ENCODE measurements at regions not wholly inside any gene's neighbourhood (a gene's known extent, or its start where the extent isn't known, plus 50 kb on each side); places are given as distances from the start of the nearest gene placed in this dataset.

DNA sequence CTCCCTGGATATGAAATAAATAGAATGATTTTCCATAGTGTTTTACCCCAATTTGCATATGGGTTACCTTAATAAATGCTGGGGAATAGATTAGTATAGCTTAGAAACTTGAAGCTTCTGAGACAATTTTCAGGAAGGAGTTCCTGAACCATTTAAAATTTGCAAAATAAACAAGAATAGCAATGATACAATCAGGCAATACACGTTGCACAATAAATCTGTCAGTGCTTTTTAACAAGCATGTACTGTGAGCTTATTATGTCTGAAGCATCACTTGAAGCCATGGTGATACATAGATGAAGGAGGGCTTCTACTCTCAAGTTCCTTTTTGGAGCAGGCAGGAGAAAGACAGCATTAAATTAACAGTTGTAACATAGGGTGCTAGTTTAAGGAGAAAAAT lies 84.2 kb upstream of the WDFY3 start:
- no peak overlapping the region for H2AK5ac ChIP-seq (ENCODE audit: insufficient read length, low read length)
- Mint-ChIP-seq H3K4me3 (no peak overlapping the region), H3K27me3 (ENCODE audit: low read depth) (no peaks in the 10 kb centered on the region), H3K9me3 (peaks cover 0 to 2% of the 10 kb centered on the region in 2 experiments; a peak in 1 of 5 replicates), H3K36me3 (ENCODE audit: insufficient read depth in 1 of 3, low read depth in 3 of 3) (no peaks in the 10 kb centered on the region), H3K4me1 (no peaks in the 10 kb centered on the region), H3K27ac (no peak overlapping the region)
- no peak overlapping the region for H3K14ac ChIP-seq (ENCODE audit: insufficient read depth, low read length)
- no peak overlapping the region for H4K8ac ChIP-seq (replicated peaks; ENCODE audit: insufficient read length, low read depth, low read length)
- H4K91ac ChIP-seq (ENCODE audit: insufficient read length, low read depth, low read length) = no peak overlapping the region
- DNase-seq = no peak
- no peaks in the 10 kb centered on the region for H3K27me3 ChIP-seq (ENCODE audit: insufficient read depth, low read length)
- H3K4me2 ChIP-seq (ENCODE audit: insufficient read depth, insufficient read length, low read length) = no peak overlapping the region
- H3K27ac ChIP-seq (ENCODE audit: insufficient read length, low read depth, low read length) = no peak overlapping the region
- no peak overlapping the region for H3K23ac ChIP-seq (ENCODE audit: insufficient read length, low read depth, low read length)
- H3K9ac ChIP-seq (ENCODE audit: extremely low read depth, insufficient read length, low read length) = no peak overlapping the region
- H3K79me2 ChIP-seq (ENCODE audit: insufficient read depth, low read length) = no peaks in the 10 kb centered on the region
- H2BK5ac ChIP-seq (ENCODE audit: insufficient read length, low read length) = no peak overlapping the region
- no CpG with 5 or more reads among the region's 1 CpG for WGBS (ENCODE audit: extremely low coverage, insufficient read length, low lambda C conversion rate)
- H2BK20ac ChIP-seq (ENCODE audit: low read depth, low read length, poor library complexity, severe bottlenecking) = no peak overlapping the region
- no peak overlapping the region for H4K5ac ChIP-seq (ENCODE audit: insufficient read length, low read depth, low read length)
- no peaks in the 10 kb centered on the region for H3K9me3 ChIP-seq (ENCODE audit: control insufficient read depth, low read depth, low read length)
- no peaks in the 10 kb centered on the region for H3K4me1 ChIP-seq (ENCODE audit: insufficient read depth, low read length)
- H2BK120ac ChIP-seq (ENCODE audit: low read depth, low read length, poor library complexity, severe bottlenecking) = no peak overlapping the region
- H2AFZ ChIP-seq (ENCODE audit: low read length) = no peak overlapping the region
- H4K20me1 ChIP-seq (ENCODE audit: control insufficient read depth, insufficient read depth, insufficient read length) = no peaks in the 10 kb centered on the region
- no peak overlapping the region for H3T11ph ChIP-seq (ENCODE audit: low read length)
- H3K18ac ChIP-seq (ENCODE audit: insufficient read length, low read depth, low read length) = no peak overlapping the region
- no peak overlapping the region for H2BK15ac ChIP-seq (ENCODE audit: low read depth, low read length)
- no peak overlapping the region for H2BK12ac ChIP-seq (ENCODE audit: insufficient read length, low read depth, low read length)
- no peak overlapping the region for H3K56ac ChIP-seq (ENCODE audit: insufficient read length, low read depth, low read length)
- TF ChIP-seq, protein P1, sequence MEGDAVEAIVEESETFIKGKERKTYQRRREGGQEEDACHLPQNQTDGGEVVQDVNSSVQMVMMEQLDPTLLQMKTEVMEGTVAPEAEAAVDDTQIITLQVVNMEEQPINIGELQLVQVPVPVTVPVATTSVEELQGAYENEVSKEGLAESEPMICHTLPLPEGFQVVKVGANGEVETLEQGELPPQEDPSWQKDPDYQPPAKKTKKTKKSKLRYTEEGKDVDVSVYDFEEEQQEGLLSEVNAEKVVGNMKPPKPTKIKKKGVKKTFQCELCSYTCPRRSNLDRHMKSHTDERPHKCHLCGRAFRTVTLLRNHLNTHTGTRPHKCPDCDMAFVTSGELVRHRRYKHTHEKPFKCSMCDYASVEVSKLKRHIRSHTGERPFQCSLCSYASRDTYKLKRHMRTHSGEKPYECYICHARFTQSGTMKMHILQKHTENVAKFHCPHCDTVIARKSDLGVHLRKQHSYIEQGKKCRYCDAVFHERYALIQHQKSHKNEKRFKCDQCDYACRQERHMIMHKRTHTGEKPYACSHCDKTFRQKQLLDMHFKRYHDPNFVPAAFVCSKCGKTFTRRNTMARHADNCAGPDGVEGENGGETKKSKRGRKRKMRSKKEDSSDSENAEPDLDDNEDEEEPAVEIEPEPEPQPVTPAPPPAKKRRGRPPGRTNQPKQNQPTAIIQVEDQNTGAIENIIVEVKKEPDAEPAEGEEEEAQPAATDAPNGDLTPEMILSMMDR (conservative IDR thresholded peaks at IDR 0.05) = no peak
- H3K79me1 ChIP-seq (ENCODE audit: insufficient read depth, low read depth, low read length, poor library complexity, severe bottlenecking) = no peaks in the 10 kb centered on the region
- no peaks in the 10 kb centered on the region for H3K23me2 ChIP-seq (ENCODE audit: insufficient read length, low read depth, low read length, poor library complexity, severe bottlenecking)
- H3K4ac ChIP-seq (ENCODE audit: low read depth, low read length) = no peak overlapping the region

Measured in H9 (cell line).